A549 (cell line): ENCODE measurements at regions not wholly inside any gene's neighbourhood (a gene's known extent, or its start where the extent isn't known, plus 50 kb on each side); places are given as distances from the start of the nearest gene placed in this dataset.

ENCODE experiments used
- ATAC-seq, 2 experiments: fragments of 200-7000 bp in 1 of 2; fragments of >200 bp in 1 of 2; cut with Nextera tagmentation in 1 of 2; cut with Tn5 transposase in 1 of 2; 3 replicates each; pipeline versions ENCODE4 v1.8.0 to v1.9.1; 2018 to 2020; ENCODE audit warnings: mild to moderate bottlenecking in 1 of 2, moderate library complexity in 1 of 2
- CTCF ChIA-PET: fragments of 300-600 bp; sonication (Branson Sonifier 250); formaldehyde crosslinking; extraction: SDS; loops from one replicate; lab custom pipeline; 2021; ENCODE audit warnings: antibody characterized with exemption, inconsistent platforms; lab: Yijun Ruan, JAX
- POLR2A ChIA-PET: fragments of 350-600 bp; formaldehyde crosslinking; extraction: SDS; loops from one replicate; lab custom pipeline; 2021; ENCODE audit warnings: antibody characterized with exemption, inconsistent platforms; lab: Yijun Ruan, JAX
- DNase-seq, 2 experiments: peaks; one replicate each; pipeline versions ENCODE4 v3.0.0 to v3.0.0-alpha.2; 2011 to 2016; ENCODE audit warnings: low read depth in 1 of 2, low spot score in 1 of 2
- FAIRE-seq: peaks from 2 replicates; lab custom pipeline; 2011; peaks lifted over from hg19 to GRCh38; lab: Jason Lieb, UNC
- H3K27ac ChIP-seq, 2 experiments: fragments of >200 bp; sonication (Bioruptor Twin); formaldehyde crosslinking; 3 replicates each; pipeline ENCODE4 v1.5.1; 2016 to 2017
- H3K4me1 ChIP-seq: fragments of >200 bp; sonication (Bioruptor Twin); formaldehyde crosslinking; 3 replicates; pipeline ENCODE4 v1.6.1; 2016
- H3K4me2 ChIP-seq: fragments of >200 bp; sonication (Bioruptor Twin); formaldehyde crosslinking; 3 replicates; pipeline ENCODE4 v1.6.1; 2016
- H3K4me3 ChIP-seq: fragments of >200 bp; sonication (Bioruptor Twin); formaldehyde crosslinking; 3 replicates; pipeline ENCODE4 v1.5.1; 2016
- H3K9me3 ChIP-seq: fragments of >200 bp; sonication (Bioruptor Twin); formaldehyde crosslinking; 3 replicates; pipeline ENCODE4 v1.6.1; 2016
- BHLHE40 ChIP-seq: IDR thresholded peaks from 2 replicates; pipeline ENCODE4 v1.6.1; 2012; ENCODE audit warnings: low read depth, low read length, inconsistent platforms
- CHD2 ChIP-seq: fragments of 150-350 bp; IDR thresholded peaks from 2 replicates; pipeline ENCODE4 v1.6.1; 2014; ENCODE audit warnings: low read length; ENCODE audit not compliant: partially characterized antibody
- FOSB ChIP-seq: fragments of 250-450 bp; sonication (Bioruptor Pico); IDR thresholded peaks from 2 replicates; pipeline ENCODE4 v1.5.0; 2020; ENCODE audit warnings: mild to moderate bottlenecking, moderate library complexity
- FOSL2 ChIP-seq, 2 experiments: fragments of 450-650 bp in 1 of 2; fragments of >200 bp in 1 of 2; sonication (Bioruptor Twin) in 1 of 2; formaldehyde crosslinking; IDR thresholded peaks; 2 replicates each; pipeline versions ENCODE4 v1.5.0 to v1.6.1; 2016 to 2020; ENCODE audit warnings: mild to moderate bottlenecking in 1 of 2, moderate library complexity in 1 of 2
- HEYL ChIP-seq: fragments of 250-450 bp; sonication (Bioruptor Pico); IDR thresholded peaks from 2 replicates; pipeline ENCODE4 v1.8.0; 2021; ENCODE audit warnings: mild to moderate bottlenecking, moderate library complexity
- HOXA7 ChIP-seq: fragments of 250-450 bp; sonication (Bioruptor Pico); IDR thresholded peaks from 2 replicates; pipeline ENCODE4 v1.5.0; 2020; ENCODE audit warnings: mild to moderate bottlenecking, moderate library complexity
- KDM5A ChIP-seq: fragments of 200-600 bp; sonication (generic); IDR thresholded peaks from 2 replicates; pipeline ENCODE4 v1.6.1; 2016; ENCODE audit warnings: antibody characterized with exemption, mild to moderate bottlenecking
- NFE2L2 ChIP-seq: fragments of 150-350 bp; conservative IDR thresholded peaks from 2 replicates; pipeline ENCODE4 v1.6.1; 2014; ENCODE audit warnings: low read length
- POLR2AphosphoS2 ChIP-seq: conservative IDR thresholded peaks from 2 replicates; pipeline ENCODE4 v1.6.1; 2012; ENCODE audit warnings: low read length, improper control_type of control experiment, inconsistent platforms
- RAD21 ChIP-seq, 2 experiments: fragments of >200 bp in 1 of 2; sonication (Bioruptor Twin) in 1 of 2; formaldehyde crosslinking in 1 of 2; IDR thresholded peaks in 1 of 2; conservative IDR thresholded peaks in 1 of 2; 2 replicates in 1 of 2; 3 replicates in 1 of 2; pipeline ENCODE4 v1.6.1; 2012 to 2018; ENCODE audit warnings: inconsistent platforms in 1 of 2
- RARB ChIP-seq: fragments of 250-450 bp; sonication (Bioruptor Pico); IDR thresholded peaks from 2 replicates; pipeline ENCODE4 v1.8.0; 2021; ENCODE audit warnings: mild to moderate bottlenecking, moderate library complexity
- RFX5 ChIP-seq: fragments of 450-650 bp; IDR thresholded peaks from 2 replicates; pipeline ENCODE4 v1.7.1; 2014; ENCODE audit warnings: antibody characterized with exemption, mild to moderate bottlenecking, moderate library complexity
- TFCP2L1 ChIP-seq: fragments of 250-450 bp; sonication (Bioruptor Pico); IDR thresholded peaks from 2 replicates; pipeline ENCODE4 v1.5.0; 2021; ENCODE audit warnings: mild to moderate bottlenecking
- TP53 ChIP-seq: fragments of 250-450 bp; sonication (Bioruptor Pico); IDR thresholded peaks from 2 replicates; pipeline ENCODE4 v1.5.0; 2021; ENCODE audit warnings: mild to moderate bottlenecking, moderate library complexity
- WGBS: methylation state at CpG from one replicate; pipeline ENCODE4 v1.1.6; 2017; ENCODE audit errors: missing lambda C conversion rate; 5-methylcytosine and 5-hydroxymethylcytosine counted together
- TF ChIP-seq, protein P1 (sequence below): fragments of 250-450 bp; sonication (Bioruptor Pico); IDR thresholded peaks from 2 replicates; pipeline ENCODE4 v1.5.0; 2020; ENCODE audit warnings: low read depth, mild to moderate bottlenecking, moderate library complexity
- TF ChIP-seq, protein P2 (sequence below): fragments of 200-600 bp; sonication (generic); IDR thresholded peaks from 2 replicates; pipeline ENCODE4 v1.6.1; 2016; ENCODE audit warnings: antibody characterized with exemption, mild to moderate bottlenecking, moderate library complexity
- TF ChIP-seq, protein P3 (sequence below): IDR thresholded peaks from 2 replicates; pipeline ENCODE4 v1.6.1; 2012; ENCODE audit warnings: low read depth, borderline replicate concordance
- TF ChIP-seq, protein P4 (sequence below): IDR thresholded peaks from 2 replicates; pipeline ENCODE4 v1.6.1; 2012
- TF ChIP-seq, protein P5 (sequence below): fragments of >200 bp; sonication (Bioruptor Twin); formaldehyde crosslinking; IDR thresholded peaks from 2 replicates; pipeline ENCODE4 v1.6.1; 2016
- TF ChIP-seq, protein P6 (sequence below): fragments of 450-650 bp; IDR thresholded peaks from 2 replicates; pipeline ENCODE4 v1.6.1; 2014; ENCODE audit warnings: antibody characterized with exemption
- TF ChIP-seq, protein P7 (sequence below): IDR thresholded peaks from 2 replicates; pipeline ENCODE4 v1.6.1; 2012

DNA sequence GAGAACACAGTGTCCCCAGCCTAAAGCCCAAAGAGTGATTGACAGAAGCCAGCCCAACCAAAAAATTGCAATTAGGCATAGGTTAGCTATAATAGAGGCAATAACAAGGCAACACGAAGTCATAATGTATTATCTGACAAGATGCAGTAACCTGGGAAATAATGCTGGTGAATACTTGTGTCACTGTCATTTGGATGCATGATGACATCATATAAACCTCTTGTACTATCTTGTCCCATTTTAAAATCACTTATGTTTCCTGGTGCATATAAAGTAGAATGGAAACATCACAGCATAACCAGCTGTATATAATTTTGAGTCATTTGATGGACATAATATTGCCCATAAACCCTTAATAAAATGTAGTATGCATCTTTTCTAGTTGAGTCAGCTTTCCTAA is 1138.3 kb upstream of the LRRTM3 start:
- FAIRE-seq = peak; percentile 67
- CTCF ChIA-PET = interaction anchor here (1.1 kb wide), 1 partner anchor 9 kb away, joined by 3 read pairs; no protein-coding TSS in a partner anchor
- Histone ChIP-seq H3K4me1 (no peaks in the 10 kb centered on the region), H3K27ac (no peak overlapping the region), H3K4me3 (no peak overlapping the region), H3K4me2 (no peak overlapping the region), H3K9me3 (no peaks in the 10 kb centered on the region)
- POLR2A ChIA-PET = no interaction called here
- WGBS = 0% methylated on average over 1 of the region's 1 CpG
- no peak for ATAC-seq
- TF ChIP-seq, protein P1, sequence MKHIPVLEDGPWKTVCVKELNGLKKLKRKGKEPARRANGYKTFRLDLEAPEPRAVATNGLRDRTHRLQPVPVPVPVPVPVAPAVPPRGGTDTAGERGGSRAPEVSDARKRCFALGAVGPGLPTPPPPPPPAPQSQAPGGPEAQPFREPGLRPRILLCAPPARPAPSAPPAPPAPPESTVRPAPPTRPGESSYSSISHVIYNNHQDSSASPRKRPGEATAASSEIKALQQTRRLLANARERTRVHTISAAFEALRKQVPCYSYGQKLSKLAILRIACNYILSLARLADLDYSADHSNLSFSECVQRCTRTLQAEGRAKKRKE (CRISPR knock-in tag) = no peak
- no peak for DNase-seq

DNA sequence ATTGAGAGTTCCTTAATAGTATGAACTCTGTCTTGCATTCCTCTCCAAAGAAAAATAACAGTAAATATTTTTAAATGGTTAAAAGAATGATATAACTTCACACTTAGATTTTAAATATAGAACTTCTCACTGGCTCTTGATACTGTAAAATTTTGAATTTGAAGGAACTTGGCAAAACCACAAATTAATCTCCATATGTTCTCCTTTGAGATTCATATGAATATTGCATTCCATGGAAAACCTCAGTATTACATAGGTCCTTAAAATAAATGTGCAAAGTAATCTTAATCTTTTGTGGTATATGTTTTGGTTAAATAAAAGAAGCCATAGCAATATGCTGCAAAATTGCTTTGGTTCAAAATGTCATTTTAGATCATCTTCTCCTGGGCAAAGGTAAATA is 1137.6 kb upstream of the LRRTM3 start:
- Histone ChIP-seq H3K27ac (no peak overlapping the region), H3K9me3 (no peaks in the 10 kb centered on the region), H3K4me2 (no peak overlapping the region), H3K4me1 (no peaks in the 10 kb centered on the region), H3K4me3 (no peak overlapping the region)
- TF ChIP-seq, protein P2, sequence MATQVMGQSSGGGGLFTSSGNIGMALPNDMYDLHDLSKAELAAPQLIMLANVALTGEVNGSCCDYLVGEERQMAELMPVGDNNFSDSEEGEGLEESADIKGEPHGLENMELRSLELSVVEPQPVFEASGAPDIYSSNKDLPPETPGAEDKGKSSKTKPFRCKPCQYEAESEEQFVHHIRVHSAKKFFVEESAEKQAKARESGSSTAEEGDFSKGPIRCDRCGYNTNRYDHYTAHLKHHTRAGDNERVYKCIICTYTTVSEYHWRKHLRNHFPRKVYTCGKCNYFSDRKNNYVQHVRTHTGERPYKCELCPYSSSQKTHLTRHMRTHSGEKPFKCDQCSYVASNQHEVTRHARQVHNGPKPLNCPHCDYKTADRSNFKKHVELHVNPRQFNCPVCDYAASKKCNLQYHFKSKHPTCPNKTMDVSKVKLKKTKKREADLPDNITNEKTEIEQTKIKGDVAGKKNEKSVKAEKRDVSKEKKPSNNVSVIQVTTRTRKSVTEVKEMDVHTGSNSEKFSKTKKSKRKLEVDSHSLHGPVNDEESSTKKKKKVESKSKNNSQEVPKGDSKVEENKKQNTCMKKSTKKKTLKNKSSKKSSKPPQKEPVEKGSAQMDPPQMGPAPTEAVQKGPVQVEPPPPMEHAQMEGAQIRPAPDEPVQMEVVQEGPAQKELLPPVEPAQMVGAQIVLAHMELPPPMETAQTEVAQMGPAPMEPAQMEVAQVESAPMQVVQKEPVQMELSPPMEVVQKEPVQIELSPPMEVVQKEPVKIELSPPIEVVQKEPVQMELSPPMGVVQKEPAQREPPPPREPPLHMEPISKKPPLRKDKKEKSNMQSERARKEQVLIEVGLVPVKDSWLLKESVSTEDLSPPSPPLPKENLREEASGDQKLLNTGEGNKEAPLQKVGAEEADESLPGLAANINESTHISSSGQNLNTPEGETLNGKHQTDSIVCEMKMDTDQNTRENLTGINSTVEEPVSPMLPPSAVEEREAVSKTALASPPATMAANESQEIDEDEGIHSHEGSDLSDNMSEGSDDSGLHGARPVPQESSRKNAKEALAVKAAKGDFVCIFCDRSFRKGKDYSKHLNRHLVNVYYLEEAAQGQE = no peak
- TF ChIP-seq KDM5A (no peak), HEYL (no peak), NFE2L2 (no peak), RARB (CRISPR knock-in tag) (no peak), CHD2 (no peak), FOSB (no peak), BHLHE40 (no peak), FOSL2 (IDR thresholded peaks at IDR 0.05) (no peak), FOSL2 (CRISPR knock-in tag; IDR thresholded peaks at IDR 0.05) (no peak), RFX5 (no peak), HOXA7 (CRISPR knock-in tag) (no peak), RAD21 (conservative IDR thresholded peaks at IDR 0.05 in 1 of 2, IDR thresholded peaks at IDR 0.05 in 1 of 2) (no peak), TFCP2L1 (CRISPR knock-in tag) (no peak), POLR2AphosphoS2 (no peak), TP53 (no peak)
- TF ChIP-seq, protein P3, sequence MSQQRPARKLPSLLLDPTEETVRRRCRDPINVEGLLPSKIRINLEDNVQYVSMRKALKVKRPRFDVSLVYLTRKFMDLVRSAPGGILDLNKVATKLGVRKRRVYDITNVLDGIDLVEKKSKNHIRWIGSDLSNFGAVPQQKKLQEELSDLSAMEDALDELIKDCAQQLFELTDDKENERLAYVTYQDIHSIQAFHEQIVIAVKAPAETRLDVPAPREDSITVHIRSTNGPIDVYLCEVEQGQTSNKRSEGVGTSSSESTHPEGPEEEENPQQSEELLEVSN = no peak
- TF ChIP-seq, protein P4, sequence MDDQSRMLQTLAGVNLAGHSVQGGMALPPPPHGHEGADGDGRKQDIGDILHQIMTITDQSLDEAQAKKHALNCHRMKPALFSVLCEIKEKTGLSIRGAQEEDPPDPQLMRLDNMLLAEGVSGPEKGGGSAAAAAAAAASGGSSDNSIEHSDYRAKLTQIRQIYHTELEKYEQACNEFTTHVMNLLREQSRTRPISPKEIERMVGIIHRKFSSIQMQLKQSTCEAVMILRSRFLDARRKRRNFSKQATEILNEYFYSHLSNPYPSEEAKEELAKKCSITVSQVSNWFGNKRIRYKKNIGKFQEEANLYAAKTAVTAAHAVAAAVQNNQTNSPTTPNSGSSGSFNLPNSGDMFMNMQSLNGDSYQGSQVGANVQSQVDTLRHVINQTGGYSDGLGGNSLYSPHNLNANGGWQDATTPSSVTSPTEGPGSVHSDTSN = no peak
- TF ChIP-seq, protein P5, sequence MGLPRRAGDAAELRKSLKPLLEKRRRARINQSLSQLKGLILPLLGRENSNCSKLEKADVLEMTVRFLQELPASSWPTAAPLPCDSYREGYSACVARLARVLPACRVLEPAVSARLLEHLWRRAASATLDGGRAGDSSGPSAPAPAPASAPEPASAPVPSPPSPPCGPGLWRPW = no peak
- TF ChIP-seq, protein P6, sequence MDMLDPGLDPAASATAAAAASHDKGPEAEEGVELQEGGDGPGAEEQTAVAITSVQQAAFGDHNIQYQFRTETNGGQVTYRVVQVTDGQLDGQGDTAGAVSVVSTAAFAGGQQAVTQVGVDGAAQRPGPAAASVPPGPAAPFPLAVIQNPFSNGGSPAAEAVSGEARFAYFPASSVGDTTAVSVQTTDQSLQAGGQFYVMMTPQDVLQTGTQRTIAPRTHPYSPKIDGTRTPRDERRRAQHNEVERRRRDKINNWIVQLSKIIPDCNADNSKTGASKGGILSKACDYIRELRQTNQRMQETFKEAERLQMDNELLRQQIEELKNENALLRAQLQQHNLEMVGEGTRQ = no peak
- TF ChIP-seq, protein P7, sequence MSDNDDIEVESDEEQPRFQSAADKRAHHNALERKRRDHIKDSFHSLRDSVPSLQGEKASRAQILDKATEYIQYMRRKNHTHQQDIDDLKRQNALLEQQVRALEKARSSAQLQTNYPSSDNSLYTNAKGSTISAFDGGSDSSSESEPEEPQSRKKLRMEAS = no peak
- no peak for FAIRE-seq
- no peak for DNase-seq
- ChIA-PET POLR2A (no interaction called here), CTCF (interaction anchor here (1.1 kb wide), 1 partner anchor 10 kb away, joined by 3 read pairs; no protein-coding TSS in a partner anchor)
- no peak for ATAC-seq
